Large intestine (tissue), 3 donors: ENCODE measurements at regions not wholly inside any gene's neighbourhood (a gene's known extent, or its start where the extent isn't known, plus 50 kb on each side); places are given as distances from the start of the nearest gene placed in this dataset.
A peak's percentile ranks its signal among the peaks of the same experiment; 100 is the strongest.

Experiments
- DNase-seq, 2 donors: peaks; one replicate each; pipeline versions ENCODE4 v3.0.0 to v3.0.0-alpha.2; 2013
- H3K27ac ChIP-seq: one replicate; pipeline ENCODE4 v1.5.1; 2013; ENCODE audit warnings: low read length
- H3K27me3 ChIP-seq: 2 replicates; pipeline ENCODE4 v1.6.1; 2013; ENCODE audit warnings: low read length; ENCODE audit not compliant: control insufficient read depth, insufficient read depth
- H3K36me3 ChIP-seq: 2 replicates; pipeline ENCODE4 v1.6.1; 2013; ENCODE audit warnings: low read length; ENCODE audit not compliant: control insufficient read depth, insufficient read depth
- H3K4me1 ChIP-seq: one replicate; pipeline ENCODE4 v1.6.1; 2013; ENCODE audit warnings: low read length; ENCODE audit not compliant: control insufficient read depth, insufficient read depth
- H3K4me3 ChIP-seq: one replicate; pipeline ENCODE4 v1.5.1; 2013; ENCODE audit warnings: low read length
- H3K9me3 ChIP-seq: one replicate; pipeline ENCODE4 v1.6.1; 2013; ENCODE audit warnings: mild to moderate bottlenecking, low read depth, low read length, moderate library complexity; ENCODE audit not compliant: control insufficient read depth
- WGBS: methylation state at CpG from one replicate; pipeline ENCODE4 v1.1.5; 2013; ENCODE audit warnings: low lambda C conversion rate; ENCODE audit not compliant: insufficient coverage; 5-methylcytosine and 5-hydroxymethylcytosine counted together

- Histone ChIP-seq H3K4me3 (peak overlapping the region; percentile 37), H3K4me1 (peaks cover 16% of the 10 kb centered on the region), H3K27me3 (peaks cover 71% of the 10 kb centered on the region), H3K27ac (no peak overlapping the region), H3K36me3 (no peaks in the 10 kb centered on the region), H3K9me3 (peaks cover 3% of the 10 kb centered on the region)
- WGBS, result 75% methylated on average over 3 of the region's 6 CpGs
- DNase-seq, result no peak
These were observed 218.5 kb upstream of the MKLN1 start for GRCh38 chr7:131109011-131109758.

DNA sequence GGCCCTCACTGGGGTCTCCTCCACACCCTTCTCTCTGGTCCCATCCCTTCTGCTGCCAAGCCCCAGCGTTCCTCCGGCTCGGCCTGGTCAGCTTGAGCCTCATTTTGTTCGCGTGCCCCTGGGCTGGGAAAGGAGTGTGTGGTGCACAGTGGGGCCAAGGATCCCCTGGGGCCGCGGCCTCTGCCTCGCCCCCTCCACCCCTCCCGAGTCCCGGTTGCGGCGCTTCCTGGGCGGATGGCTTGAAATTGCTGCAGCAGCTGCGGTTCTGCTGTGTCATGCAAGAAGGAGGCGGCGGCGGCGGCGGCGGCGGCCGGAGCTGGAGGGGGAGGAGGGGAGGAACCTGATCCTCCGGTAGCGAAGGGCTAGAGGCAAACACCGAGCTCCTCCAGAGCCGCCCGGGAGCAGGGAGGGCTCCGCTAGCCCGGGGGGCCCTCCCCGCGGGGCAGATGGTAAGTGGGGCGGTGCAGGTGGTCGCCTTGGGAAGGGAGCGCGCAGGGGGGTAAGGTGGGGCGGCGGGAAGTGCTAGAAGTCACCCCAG, 217.8 kb upstream of the MKLN1 start:
- peak; percentile 44 to 79 for DNase-seq
- H3K27ac ChIP-seq, result no peak overlapping the region
- peaks cover 3% of the 10 kb centered on the region for H3K9me3 ChIP-seq
- H3K27me3 ChIP-seq, result peaks cover 76% of the 10 kb centered on the region
- H3K36me3 ChIP-seq, result no peaks in the 10 kb centered on the region
- peak overlapping the region; percentile 37 for H3K4me3 ChIP-seq
- H3K4me1 ChIP-seq, result peaks cover 16% of the 10 kb centered on the region
- WGBS, result no CpG with 5 or more reads among the region's 37 CpGs

GRCh38 chr7:131110297-131111080, 217.2 kb upstream of the MKLN1 start:
- H3K27ac ChIP-seq, result no peak overlapping the region
- peaks cover 12% of the 10 kb centered on the region for H3K4me1 ChIP-seq
- peaks cover 3% of the 10 kb centered on the region for H3K9me3 ChIP-seq
- peak overlapping the region; percentile 37 for H3K4me3 ChIP-seq
- DNase-seq, result peak in 1 of 2 donors; percentile 6
- 0% methylated on average over 1 of the region's 12 CpGs for WGBS
- H3K27me3 ChIP-seq, result peaks cover 76% of the 10 kb centered on the region
- no peaks in the 10 kb centered on the region for H3K36me3 ChIP-seq

DNA sequence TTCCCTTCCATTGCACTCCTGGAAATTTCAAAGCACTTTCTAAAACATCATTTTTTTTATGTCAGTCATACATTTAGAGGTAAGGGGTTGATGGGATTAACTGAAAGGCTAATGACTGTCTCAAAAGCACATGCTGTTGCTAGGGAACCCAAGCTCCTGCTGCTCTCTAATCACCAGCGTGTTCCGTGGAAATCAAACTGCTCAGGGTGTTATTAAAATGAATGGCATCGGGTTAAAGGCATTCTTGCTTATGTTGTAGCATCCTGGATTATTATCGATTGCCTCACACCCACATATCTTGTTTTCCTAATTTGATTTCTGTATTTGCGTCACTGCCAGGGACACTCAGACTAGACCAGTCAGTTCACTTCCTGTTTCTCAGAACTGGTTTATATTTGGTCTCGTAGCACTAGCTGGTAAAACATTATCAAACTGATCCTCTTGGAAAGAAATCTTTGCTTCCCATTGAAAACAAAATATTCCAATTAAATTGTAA, 216.5 kb upstream of the MKLN1 start:
- H3K9me3 ChIP-seq, result peaks cover 3% of the 10 kb centered on the region
- H3K4me3 ChIP-seq, result no peak overlapping the region
- peaks cover 76% of the 10 kb centered on the region for H3K27me3 ChIP-seq
- WGBS, result no CpG with 5 or more reads among the region's 6 CpGs
- H3K36me3 ChIP-seq, result no peaks in the 10 kb centered on the region
- DNase-seq, result peak in 1 of 2 donors; percentile 58
- H3K27ac ChIP-seq, result no peak overlapping the region
- H3K4me1 ChIP-seq, result peaks cover 12% of the 10 kb centered on the region

- DNase-seq, result no peak
- H3K4me3 ChIP-seq, result no peak overlapping the region
- peaks cover 72% of the 10 kb centered on the region for H3K27me3 ChIP-seq
- peaks cover 12% of the 10 kb centered on the region for H3K4me1 ChIP-seq
- peaks cover 3% of the 10 kb centered on the region for H3K9me3 ChIP-seq
- H3K36me3 ChIP-seq, result no peaks in the 10 kb centered on the region
- WGBS, result 40% methylated on average over 1 of the region's 3 CpGs
- no peak overlapping the region for H3K27ac ChIP-seq
These were observed 215.9 kb upstream of the MKLN1 start for GRCh38 chr7:131111792-131112191.

DNA sequence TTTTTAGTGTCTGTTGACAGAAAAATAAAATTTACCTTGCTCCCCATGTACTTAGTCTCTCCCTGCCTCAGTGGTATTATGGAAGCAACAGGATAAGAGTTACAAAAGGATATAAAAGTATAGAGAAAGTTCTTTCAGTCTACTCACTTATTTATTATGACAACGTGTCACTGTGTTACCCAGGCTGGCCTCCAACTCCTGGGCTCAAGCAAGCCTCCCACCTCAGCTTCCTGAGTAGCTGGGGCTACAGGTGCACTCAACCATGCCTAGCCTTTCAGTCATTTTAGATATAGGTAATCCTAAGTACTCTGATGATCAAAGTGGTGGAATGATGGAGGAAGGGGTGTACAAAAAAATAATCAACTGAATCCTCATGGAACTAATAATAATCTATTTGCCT, 215.2 kb upstream of the MKLN1 start:
- no CpG with 5 or more reads among the region's 1 CpG for WGBS
- peaks cover 3% of the 10 kb centered on the region for H3K9me3 ChIP-seq
- peaks cover 12% of the 10 kb centered on the region for H3K4me1 ChIP-seq
- no peak for DNase-seq
- H3K27ac ChIP-seq, result no peak overlapping the region
- H3K4me3 ChIP-seq, result no peak overlapping the region
- no peaks in the 10 kb centered on the region for H3K36me3 ChIP-seq
- peaks cover 68% of the 10 kb centered on the region for H3K27me3 ChIP-seq

DNA sequence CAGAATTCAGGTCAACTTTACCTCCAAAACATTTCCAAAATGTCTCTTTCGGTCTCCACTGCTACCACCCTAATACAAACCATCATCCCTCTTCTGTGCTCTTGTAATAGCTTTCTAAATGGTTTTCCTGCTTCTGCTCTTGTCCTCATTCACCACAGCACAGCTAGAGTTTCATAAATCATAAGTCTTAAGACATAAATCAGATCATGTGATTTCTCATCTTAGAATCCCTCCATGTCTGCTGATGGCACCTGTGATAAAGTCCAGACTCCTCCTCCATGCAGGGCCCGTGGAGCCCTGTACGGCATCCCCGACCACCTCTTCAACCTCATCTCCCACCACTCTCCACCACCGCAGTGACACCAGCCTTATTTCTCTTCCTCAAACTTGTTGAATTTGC, 212.3 kb upstream of the MKLN1 start:
- Histone ChIP-seq H3K36me3 (no peaks in the 10 kb centered on the region), H3K4me3 (no peak overlapping the region), H3K4me1 (peaks cover 2% of the 10 kb centered on the region), H3K27ac (no peak overlapping the region), H3K27me3 (peaks cover 40% of the 10 kb centered on the region), H3K9me3 (no peaks in the 10 kb centered on the region)
- DNase-seq, result no peak
- WGBS, result 100% methylated on average over 1 of the region's 5 CpGs

DNA sequence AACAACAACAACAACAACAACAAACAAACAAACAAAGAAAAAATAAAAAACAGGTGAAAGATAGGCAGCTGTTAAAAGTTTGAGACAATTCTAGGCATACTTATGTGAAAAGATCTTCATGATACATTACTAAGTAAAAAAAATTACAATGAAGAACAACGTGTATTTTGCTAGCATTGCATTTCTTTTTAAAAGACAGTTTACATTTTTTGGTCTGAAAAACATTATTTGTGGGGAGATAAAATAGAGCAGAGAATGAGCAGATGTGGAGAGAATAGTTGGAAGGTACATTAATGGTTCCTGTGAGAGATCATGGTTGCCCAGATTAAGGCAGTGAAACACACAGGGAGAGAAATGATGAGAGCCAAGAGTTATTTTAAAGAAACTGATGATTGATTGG, 210.2 kb upstream of the MKLN1 start:
- WGBS, result 100% methylated on average over 1 of the region's 1 CpG
- no peaks in the 10 kb centered on the region for H3K9me3 ChIP-seq
- H3K4me3 ChIP-seq, result no peak overlapping the region
- no peak overlapping the region for H3K27ac ChIP-seq
- no peak for DNase-seq
- H3K27me3 ChIP-seq, result peaks cover 22% of the 10 kb centered on the region
- H3K36me3 ChIP-seq, result no peaks in the 10 kb centered on the region
- H3K4me1 ChIP-seq, result no peaks in the 10 kb centered on the region

DNA sequence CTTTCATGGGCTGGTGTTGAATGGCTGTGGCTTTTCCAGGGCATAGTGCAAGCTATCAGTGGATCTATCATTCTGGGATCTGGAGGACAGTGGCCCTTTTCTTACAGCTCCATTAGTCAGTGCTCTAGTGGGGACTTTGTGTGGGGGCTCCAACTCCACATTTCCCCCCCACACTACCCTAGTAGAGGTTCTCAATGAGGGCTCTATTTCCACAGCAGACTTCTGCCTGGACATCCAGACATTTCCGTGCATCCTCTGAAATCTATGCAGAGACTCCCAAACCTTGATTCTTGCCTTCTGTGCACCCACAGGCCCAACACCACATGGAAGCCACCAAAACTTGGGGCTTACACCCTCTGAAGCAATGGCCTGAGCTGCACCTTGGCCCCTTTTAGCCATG, 208.3 kb upstream of the MKLN1 start:
- Histone ChIP-seq H3K4me3 (no peak overlapping the region), H3K36me3 (no peaks in the 10 kb centered on the region), H3K27ac (no peak overlapping the region), H3K4me1 (no peaks in the 10 kb centered on the region), H3K27me3 (peaks cover 11% of the 10 kb centered on the region), H3K9me3 (no peaks in the 10 kb centered on the region)
- WGBS, result no CpG with 5 or more reads among the region's 1 CpG
- DNase-seq, result no peak

- no peak overlapping the region for H3K27ac ChIP-seq
- DNase-seq, result no peak
- no peaks in the 10 kb centered on the region for H3K36me3 ChIP-seq
- peaks cover 3% of the 10 kb centered on the region for H3K27me3 ChIP-seq
- H3K4me3 ChIP-seq, result no peak overlapping the region
- 80% methylated on average over 1 of the region's 10 CpGs for WGBS
- H3K4me1 ChIP-seq, result no peaks in the 10 kb centered on the region
- H3K9me3 ChIP-seq, result no peaks in the 10 kb centered on the region
These were observed 205.3 kb upstream of the MKLN1 start for GRCh38 chr7:131122394-131122793.
